Esophagus muscularis mucosa (tissue), 4 donors: ENCODE measurements at regions not wholly inside any gene's neighbourhood (a gene's known extent, or its start where the extent isn't known, plus 50 kb on each side); places are given as distances from the start of the nearest gene placed in this dataset.

ENCODE experiments used
- DNase-seq: peaks from one replicate; pipeline ENCODE4 v3.0.0-alpha.2; 2017; ENCODE audit errors: extremely low spot score
- H3K27ac ChIP-seq, 4 donors: fragments of 200-600 bp; sonication (generic); replicated peaks in 1 of 4; 1 replicate in 3 of 4; 2 replicates in 1 of 4; pipeline ENCODE4 v1.5.1; 2016 to 2019; ENCODE audit warnings: mild to moderate bottlenecking in 1 of 4
- H3K27me3 ChIP-seq, 4 donors: fragments of 200-600 bp; sonication (generic); one replicate each; pipeline versions ENCODE4 v1.5.1 to v1.6.0; 2016 to 2019
- H3K36me3 ChIP-seq, 4 donors: fragments of 200-600 bp; sonication (generic); one replicate each; pipeline ENCODE4 v1.5.1; 2016 to 2019
- H3K4me1 ChIP-seq, 4 donors: fragments of 200-600 bp; sonication (generic); one replicate each; pipeline ENCODE4 v1.5.1; 2016 to 2019
- H3K4me3 ChIP-seq, 4 donors: fragments of 200-600 bp; sonication (generic); 1 replicate in 2 of 4; 2 replicates in 2 of 4; pipeline ENCODE4 v1.5.1; 2016 to 2019; ENCODE audit warnings: mild to moderate bottlenecking in 4 of 4, moderate library complexity in 1 of 4
- H3K9me3 ChIP-seq, 4 donors: fragments of 200-600 bp; sonication (generic); 1 replicate in 3 of 4; 2 replicates in 1 of 4; pipeline ENCODE4 v1.5.1; 2016 to 2019
- EP300 ChIP-seq: sonication (generic); formaldehyde crosslinking; IDR thresholded peaks from one replicate; pipeline ENCODE4 v1.6.1; 2017; ENCODE audit warnings: antibody characterized with exemption
- POLR2A ChIP-seq: fragments of 450-650 bp; IDR thresholded peaks from one replicate; pipeline ENCODE4 v1.6.1; 2017; ENCODE audit warnings: antibody characterized with exemption, moderate library complexity, mild to moderate bottlenecking, low read depth
- POLR2AphosphoS5 ChIP-seq, 2 donors: sonication (generic); formaldehyde crosslinking; IDR thresholded peaks; one replicate each; pipeline ENCODE4 v1.6.1; 2017; ENCODE audit warnings: antibody characterized with exemption in 2 of 2
- WGBS: methylation state at CpG from one replicate; pipeline ENCODE4 v1.1.5; 2018; 5-methylcytosine and 5-hydroxymethylcytosine counted together
- intact Hi-C: fragments of 100-400 bp; cut with DNase I; formaldehyde crosslinking; loops from one replicate; pipeline ENCODE4 v1.15.1; 2023
- TF ChIP-seq, protein P1 (sequence below), 3 experiments: fragments of 200-600 bp in 2 of 3; fragments of 450-650 bp in 1 of 3; sonication (generic) in 2 of 3; IDR thresholded peaks; one replicate each; pipeline ENCODE4 v1.5.1; 2017 to 2019; ENCODE audit warnings: antibody characterized with exemption in 3 of 3, mild to moderate bottlenecking in 2 of 3, moderate library complexity in 1 of 3

DNA sequence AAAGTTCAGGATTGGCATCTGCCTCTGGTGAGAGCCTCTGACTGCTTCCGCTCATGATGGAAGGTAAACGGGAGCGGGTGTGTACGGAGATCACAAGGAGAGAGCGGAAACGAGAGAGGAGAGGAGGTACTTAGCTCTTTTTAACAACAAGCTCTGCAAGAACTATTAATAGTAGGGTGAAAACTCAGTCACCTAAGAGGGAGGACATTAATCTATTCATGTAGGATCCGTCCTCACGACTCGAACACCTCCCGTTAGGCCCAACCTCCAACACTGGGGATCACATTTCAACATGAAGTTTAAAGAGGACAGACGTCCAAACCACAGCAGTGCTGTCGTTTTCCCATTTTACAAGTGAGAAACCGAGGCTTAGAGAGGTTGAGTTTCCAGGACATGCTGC, 173.7 kb downstream of the SLC28A3 start:
- Histone ChIP-seq H3K27me3 (no peaks in the 10 kb centered on the region), H3K4me1 (peaks cover 18 to 22% (median 19%) of the 10 kb centered on the region in 4 donors), H3K9me3 (no peaks in the 10 kb centered on the region), H3K27ac (no peak overlapping the region), H3K36me3 (no peaks in the 10 kb centered on the region), H3K4me3 (no peak overlapping the region)
- 74% methylated on average over 13 of the region's 13 CpGs for WGBS
- no peak for DNase-seq
- TF ChIP-seq EP300 (no peak), POLR2AphosphoS5 (IDR thresholded peaks at IDR 0.05) (no peak), POLR2A (no peak)
- TF ChIP-seq, protein P1, sequence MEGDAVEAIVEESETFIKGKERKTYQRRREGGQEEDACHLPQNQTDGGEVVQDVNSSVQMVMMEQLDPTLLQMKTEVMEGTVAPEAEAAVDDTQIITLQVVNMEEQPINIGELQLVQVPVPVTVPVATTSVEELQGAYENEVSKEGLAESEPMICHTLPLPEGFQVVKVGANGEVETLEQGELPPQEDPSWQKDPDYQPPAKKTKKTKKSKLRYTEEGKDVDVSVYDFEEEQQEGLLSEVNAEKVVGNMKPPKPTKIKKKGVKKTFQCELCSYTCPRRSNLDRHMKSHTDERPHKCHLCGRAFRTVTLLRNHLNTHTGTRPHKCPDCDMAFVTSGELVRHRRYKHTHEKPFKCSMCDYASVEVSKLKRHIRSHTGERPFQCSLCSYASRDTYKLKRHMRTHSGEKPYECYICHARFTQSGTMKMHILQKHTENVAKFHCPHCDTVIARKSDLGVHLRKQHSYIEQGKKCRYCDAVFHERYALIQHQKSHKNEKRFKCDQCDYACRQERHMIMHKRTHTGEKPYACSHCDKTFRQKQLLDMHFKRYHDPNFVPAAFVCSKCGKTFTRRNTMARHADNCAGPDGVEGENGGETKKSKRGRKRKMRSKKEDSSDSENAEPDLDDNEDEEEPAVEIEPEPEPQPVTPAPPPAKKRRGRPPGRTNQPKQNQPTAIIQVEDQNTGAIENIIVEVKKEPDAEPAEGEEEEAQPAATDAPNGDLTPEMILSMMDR (IDR thresholded peaks at IDR 0.05): no peak
- intact Hi-C loops: no loop called here

GRCh38 chr9:84169240-84169639, 171.3 kb downstream of the SLC28A3 start:
- no peak for DNase-seq
- TF ChIP-seq POLR2A (no peak), EP300 (no peak), POLR2AphosphoS5 (IDR thresholded peaks at IDR 0.05) (no peak)
- TF ChIP-seq, protein P1 (IDR thresholded peaks at IDR 0.05): no peak
- intact Hi-C loops: no loop called here
- Histone ChIP-seq H3K9me3 (no peaks in the 10 kb centered on the region), H3K36me3 (no peaks in the 10 kb centered on the region), H3K27me3 (no peaks in the 10 kb centered on the region), H3K4me1 (peaks cover 19 to 39% (median 29%) of the 10 kb centered on the region in 4 donors), H3K27ac (no peak overlapping the region), H3K4me3 (no peak overlapping the region)

DNA sequence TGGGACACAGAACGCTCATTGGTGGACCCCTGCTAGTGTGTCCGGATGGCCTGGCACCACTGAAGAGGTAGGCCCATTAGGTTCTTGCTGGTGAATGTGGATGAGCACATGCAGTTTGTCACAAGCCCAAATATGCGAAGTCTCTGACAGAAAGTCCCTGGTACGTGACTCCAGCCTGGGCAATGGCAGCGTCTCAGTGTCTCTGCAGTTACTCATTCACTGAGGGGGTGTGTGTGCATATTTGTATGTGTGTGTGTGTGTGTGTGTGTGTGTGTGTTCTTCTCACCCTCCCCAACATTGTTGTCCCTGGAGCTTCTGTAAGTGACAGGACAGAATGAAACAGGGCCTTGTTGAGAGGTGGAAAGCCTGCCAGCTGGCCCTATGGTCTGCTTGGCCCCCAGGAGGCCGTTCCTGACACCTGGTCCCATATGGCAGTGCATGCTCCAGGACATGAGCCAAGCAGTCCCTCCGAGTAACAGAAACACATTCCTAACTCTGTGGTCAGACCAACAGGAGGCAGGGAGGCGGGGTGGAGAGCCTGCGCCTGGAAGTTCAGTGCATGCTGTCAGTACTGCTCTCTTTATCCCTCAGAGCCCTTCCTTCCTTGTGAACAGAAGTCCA, 169.9 kb downstream of the SLC28A3 start:
- Histone ChIP-seq H3K27me3 (no peaks in the 10 kb centered on the region), H3K4me3 (no peak overlapping the region), H3K4me1 (peaks cover 19 to 39% (median 29%) of the 10 kb centered on the region in 4 donors), H3K36me3 (no peaks in the 10 kb centered on the region), H3K27ac (peak overlapping the region; percentile 68 to 76 (median 72)), H3K9me3 (no peaks in the 10 kb centered on the region)
- intact Hi-C loops: loop anchor here (5.0 kb wide), 3 partner anchors 92 to 233 kb away; no protein-coding TSS in a partner anchor
- TF ChIP-seq POLR2AphosphoS5 (IDR thresholded peaks at IDR 0.05) (peak; percentile 82 to 87), POLR2A (no peak), EP300 (no peak)
- TF ChIP-seq, protein P1 (IDR thresholded peaks at IDR 0.05): peak in 2 of 3 experiments; percentile 9 to 33
- WGBS: 24% methylated on average over 4 of the region's 9 CpGs
- DNase-seq: peak; percentile 96

DNA sequence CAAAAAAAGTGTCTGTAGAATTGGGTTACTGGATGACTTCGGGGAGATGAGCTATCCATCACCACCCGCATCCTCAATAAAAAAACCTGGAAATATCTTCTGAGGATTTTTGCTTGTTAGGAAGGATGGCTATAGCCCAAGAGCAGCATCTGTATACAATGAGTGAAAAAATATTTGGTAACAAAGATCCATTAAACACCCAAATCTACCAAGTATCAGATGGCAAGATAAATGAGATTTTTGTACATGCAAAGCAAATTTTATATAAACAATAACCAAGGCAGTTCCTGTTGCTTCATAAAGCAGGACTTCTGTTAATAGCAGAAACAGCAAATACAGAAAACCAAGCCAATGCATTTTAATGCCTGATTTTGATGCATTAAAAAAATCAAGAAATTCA, 166.6 kb downstream of the SLC28A3 start:
- WGBS: 98% methylated on average over 2 of the region's 2 CpGs
- no peak overlapping the region for H3K27ac ChIP-seq
- no peak overlapping the region for H3K4me3 ChIP-seq
- TF ChIP-seq EP300: no peak
- no peaks in the 10 kb centered on the region for H3K36me3 ChIP-seq
- no peak for DNase-seq
- intact Hi-C loops: loop anchor here (5.0 kb wide), 3 partner anchors 88 to 237 kb away; no protein-coding TSS in a partner anchor
- peaks cover 19 to 39% (median 29%) of the 10 kb centered on the region in 4 donors for H3K4me1 ChIP-seq
- no peaks in the 10 kb centered on the region for H3K9me3 ChIP-seq
- no peaks in the 10 kb centered on the region for H3K27me3 ChIP-seq

DNA sequence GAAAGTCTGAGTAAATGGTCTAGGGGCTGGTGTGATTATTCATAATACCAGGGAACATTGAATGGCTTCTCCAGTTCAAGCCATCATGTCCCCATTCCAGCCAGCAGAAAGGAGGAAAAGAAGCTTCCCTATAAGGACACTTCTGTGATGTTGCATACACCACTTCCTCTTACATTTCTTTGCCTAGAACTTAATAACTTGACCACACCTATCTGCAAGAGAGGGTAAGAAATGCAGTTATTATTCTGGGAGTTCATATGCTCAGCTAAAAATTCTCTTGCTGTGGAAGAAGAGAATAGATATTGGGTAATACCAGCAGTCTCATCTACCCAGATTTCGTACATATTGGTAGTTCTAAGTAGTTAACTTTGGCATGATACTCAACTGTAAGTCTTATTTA, 166.1 kb downstream of the SLC28A3 start:
- peaks cover 19 to 39% (median 29%) of the 10 kb centered on the region in 4 donors for H3K4me1 ChIP-seq
- DNase-seq: no peak
- H3K9me3 ChIP-seq: no peaks in the 10 kb centered on the region
- no peaks in the 10 kb centered on the region for H3K36me3 ChIP-seq
- no peak overlapping the region for H3K27ac ChIP-seq
- WGBS: 82% methylated on average over 1 of the region's 1 CpG
- intact Hi-C loops: loop anchor here (5.0 kb wide), 3 partner anchors 88 to 237 kb away; no protein-coding TSS in a partner anchor
- TF ChIP-seq EP300: no peak
- TF ChIP-seq, protein P1 (IDR thresholded peaks at IDR 0.05): no peak
- TF ChIP-seq POLR2A: no peak
- TF ChIP-seq POLR2AphosphoS5 (IDR thresholded peaks at IDR 0.05): no peak
- H3K27me3 ChIP-seq: no peaks in the 10 kb centered on the region
- no peak overlapping the region for H3K4me3 ChIP-seq
